NCI-H2081 (cell line): ENCODE measurements at regions not wholly inside any gene's neighbourhood (a gene's known extent, or its start where the extent isn't known, plus 50 kb on each side); places are given as distances from the start of the nearest gene placed in this dataset.

Experiments used
- DNase-seq, 2 experiments: peaks; one replicate each; lab custom pipeline; 2025; lab: John Stamatoyannopoulos, UW

DNA sequence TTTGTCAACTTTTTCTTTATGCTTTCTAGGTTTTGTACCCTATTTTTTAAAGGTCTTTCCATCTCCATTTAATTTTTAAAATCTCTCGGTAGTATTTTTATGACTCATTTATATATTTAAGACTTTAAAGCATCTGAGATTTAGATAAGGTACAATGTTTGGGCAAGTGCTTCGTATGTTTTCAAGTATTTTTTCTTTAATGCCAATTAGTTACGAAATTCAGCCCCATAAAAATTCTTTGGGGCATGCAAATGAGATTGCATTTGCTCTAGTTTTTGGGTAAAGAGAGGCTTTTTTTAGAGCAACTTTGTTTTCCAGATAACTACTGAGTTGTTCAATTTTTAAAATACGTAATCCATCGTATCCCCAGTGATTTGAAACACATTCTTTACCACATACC, 65.3 kb upstream of the CRHR1 start:
- DNase-seq = no peak

DNA sequence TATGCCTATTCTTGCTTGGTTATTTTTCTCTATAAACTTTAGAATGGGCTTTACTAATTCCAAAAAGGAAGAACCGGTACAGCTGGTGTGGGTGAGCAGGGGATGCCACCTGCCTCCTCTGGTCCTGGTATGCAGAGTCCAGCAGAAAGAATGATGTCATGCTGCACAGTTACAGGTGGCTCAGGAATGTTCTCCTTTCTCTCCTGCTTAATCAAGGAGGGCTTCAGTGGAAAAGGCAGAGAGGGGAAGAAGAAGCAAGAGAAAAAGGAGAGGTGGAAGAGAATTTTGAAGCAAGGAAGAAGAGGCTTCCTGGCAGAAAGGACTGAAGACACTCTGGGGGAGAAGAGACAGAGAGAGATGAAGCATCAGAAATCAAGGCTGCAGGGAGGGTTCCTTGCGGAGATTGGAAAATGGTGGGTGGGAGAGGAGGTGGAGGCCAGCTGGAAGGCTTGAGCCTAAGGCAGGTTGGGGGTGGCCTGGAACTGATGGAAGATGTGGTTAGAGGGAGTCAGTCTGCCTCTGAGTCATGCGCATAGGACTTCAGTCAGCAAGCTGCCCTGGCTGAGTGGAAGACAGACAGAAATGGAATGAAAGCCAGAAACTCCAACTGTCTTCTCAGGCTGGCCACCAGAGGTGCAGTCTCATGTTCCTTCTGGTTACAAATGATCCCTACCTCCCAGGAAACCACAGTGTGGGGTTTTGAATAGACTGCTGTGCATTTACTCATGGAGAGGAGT, 64.6 kb upstream of the CRHR1 start:
- DNase-seq = peak in 1 of 2 experiments; percentile 6

- DNase-seq = no peak
Observed at GRCh38 chr17:45720386-45720785, 63.7 kb upstream of the CRHR1 start.

DNA sequence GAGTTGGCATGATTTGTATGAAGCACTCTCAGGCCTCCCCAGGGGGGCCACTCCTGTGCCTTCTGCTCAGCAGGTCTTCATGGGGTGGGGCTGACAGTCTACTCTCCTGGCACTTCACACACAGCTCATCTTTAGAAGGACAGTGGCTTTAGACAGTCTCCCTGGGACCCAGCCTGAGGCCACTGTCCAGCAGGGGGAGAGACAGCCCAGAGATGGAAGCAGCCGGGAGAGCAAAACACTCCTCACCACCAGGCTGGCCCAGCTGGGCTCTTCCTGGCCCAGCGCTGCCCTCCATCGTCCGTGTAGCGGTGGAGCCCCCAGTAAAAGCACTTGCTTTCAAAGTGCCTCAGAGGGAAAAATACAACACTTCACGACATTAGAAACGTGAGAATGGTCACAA, 62.0 kb upstream of the CRHR1 start:
- DNase-seq = no peak

GRCh38 chr17:45729294-45729907, 54.7 kb upstream of the CRHR1 start:
- DNase-seq = no peak

DNA sequence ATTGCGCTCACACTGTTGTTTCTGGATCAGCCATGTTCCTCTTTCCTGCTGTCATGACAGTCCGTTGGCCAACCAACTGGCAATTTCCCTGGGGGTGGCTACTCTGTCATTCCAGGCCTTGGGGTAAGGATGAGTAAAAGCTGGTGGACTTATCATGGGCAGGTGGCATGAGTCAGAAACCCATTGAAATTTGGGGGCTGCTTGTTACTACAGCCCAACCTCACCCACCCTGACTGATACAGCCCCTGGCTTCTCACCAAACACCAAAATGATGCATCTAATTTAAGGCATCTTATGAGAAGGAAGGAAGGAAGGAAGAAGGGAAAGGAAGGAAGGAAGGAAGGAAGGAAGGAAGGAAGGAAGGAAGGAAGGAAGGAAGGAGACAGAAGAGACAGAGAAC, 53.9 kb upstream of the CRHR1 start:
- no peak for DNase-seq

DNA sequence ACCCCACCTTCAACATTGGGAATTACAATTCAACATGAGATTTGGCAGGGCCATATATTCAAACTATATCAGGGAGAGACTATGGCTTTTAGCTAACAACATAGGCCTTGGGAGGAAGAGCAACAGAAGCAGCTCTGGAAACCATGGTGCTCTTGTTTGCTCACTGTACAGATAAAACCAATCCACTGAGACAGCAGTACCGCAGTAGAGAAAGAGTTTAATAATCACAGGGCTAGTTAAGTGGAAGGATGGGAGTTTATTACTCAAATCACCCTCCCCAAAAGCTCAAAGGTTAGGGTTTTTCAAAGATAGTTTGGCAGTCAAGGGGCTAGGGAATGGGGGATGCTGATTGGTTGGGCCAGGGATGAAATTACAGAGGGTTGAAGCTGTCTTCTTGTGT, 52.7 kb upstream of the CRHR1 start:
- DNase-seq = no peak

DNA sequence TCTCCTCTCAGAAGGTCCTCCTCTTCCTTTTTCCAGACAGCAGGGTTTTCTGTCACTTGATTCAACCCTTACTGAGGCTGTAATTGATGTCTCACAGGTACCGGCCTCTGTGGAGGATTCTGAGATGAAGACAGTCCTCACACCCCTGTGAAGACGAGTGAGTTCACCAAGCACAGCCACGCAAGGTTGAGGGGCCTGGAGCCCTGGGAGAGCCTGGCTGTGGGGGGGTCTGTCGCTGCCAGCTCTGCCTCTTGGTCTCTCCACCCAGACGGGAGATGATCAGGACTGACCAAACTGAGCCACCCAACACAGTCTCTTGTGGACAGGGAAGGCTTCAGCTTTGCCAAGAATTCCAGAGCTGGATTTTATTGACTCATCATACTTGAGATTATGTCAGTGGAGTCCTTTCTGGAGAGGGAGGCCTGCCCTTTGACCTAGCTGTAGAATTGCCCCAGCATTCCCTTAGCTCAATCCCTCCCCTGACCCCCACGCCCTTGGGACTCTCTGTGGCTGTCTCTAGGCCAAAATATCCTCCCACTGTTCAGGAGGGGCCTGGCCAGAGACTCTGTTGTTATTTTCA, 51.1 kb upstream of the CRHR1 start:
- DNase-seq = no peak

GRCh38 chr17:45733781-45734180, 50.3 kb upstream of the CRHR1 start:
- DNase-seq = no peak
